Mucosa of rectum (tissue), 2 donors: ENCODE measurements at regions not wholly inside any gene's neighbourhood (a gene's known extent, or its start where the extent isn't known, plus 50 kb on each side); places are given as distances from the start of the nearest gene placed in this dataset.

Experiments
- H3K27ac ChIP-seq, 2 donors: one replicate each; pipeline ENCODE4 v1.7.0; 2013; ENCODE audit warnings: inconsistent platforms in 2 of 2, low read depth in 2 of 2, low read length in 2 of 2
- H3K27me3 ChIP-seq, 2 donors: one replicate each; pipeline ENCODE4 v1.7.0; 2013; ENCODE audit warnings: low read length in 2 of 2; ENCODE audit not compliant: control insufficient read depth in 2 of 2, insufficient read depth in 2 of 2
- H3K36me3 ChIP-seq, 2 donors: one replicate each; pipeline ENCODE4 v1.7.0; 2013; ENCODE audit warnings: low read length in 2 of 2; ENCODE audit not compliant: control insufficient read depth in 2 of 2, insufficient read depth in 2 of 2
- H3K4me1 ChIP-seq, 2 donors: one replicate each; pipeline ENCODE4 v1.7.0; 2013; ENCODE audit warnings: low read length in 2 of 2, mild to moderate bottlenecking in 1 of 2; ENCODE audit not compliant: control insufficient read depth in 2 of 2, insufficient read depth in 2 of 2
- H3K4me3 ChIP-seq, 2 donors: one replicate each; pipeline ENCODE4 v1.7.0; 2013; ENCODE audit warnings: low read length in 2 of 2
- H3K9ac ChIP-seq, 2 donors: one replicate each; pipeline ENCODE4 v1.7.0; 2013; ENCODE audit warnings: low read length in 2 of 2, low read depth in 1 of 2, mild to moderate bottlenecking in 1 of 2
- H3K9me3 ChIP-seq, 2 donors: one replicate each; pipeline ENCODE4 v1.7.0; 2013; ENCODE audit warnings: low read length in 2 of 2; ENCODE audit not compliant: control insufficient read depth in 2 of 2
- donor health status: healthy.
- donor health status: Normal muscosa, but diverticular disease.

- Histone ChIP-seq H3K4me1 (no peaks in the 10 kb centered on the region), H3K9ac (no peak overlapping the region), H3K4me3 (no peak overlapping the region), H3K9me3 (no peaks in the 10 kb centered on the region), H3K27me3 (peaks cover 21 to 25% of the 10 kb centered on the region in 2 donors), H3K27ac (no peak overlapping the region), H3K36me3 (no peaks in the 10 kb centered on the region)
Measured at GRCh38 chr4:1559896-1560650, 124.0 kb downstream of the FAM53A start.

GRCh38 chr4:1558205-1558604 is 125.9 kb downstream of the FAM53A start:
- peaks cover 14% of the 10 kb centered on the region in 2 donors for H3K27me3 ChIP-seq
- no peak overlapping the region for H3K9ac ChIP-seq
- H3K27ac ChIP-seq: no peak overlapping the region
- H3K36me3 ChIP-seq: no peaks in the 10 kb centered on the region
- no peaks in the 10 kb centered on the region for H3K4me1 ChIP-seq
- H3K4me3 ChIP-seq: no peak overlapping the region
- no peaks in the 10 kb centered on the region for H3K9me3 ChIP-seq

GRCh38 chr4:1557221-1557597 is 126.9 kb downstream of the FAM53A start:
- H3K27me3 ChIP-seq: peaks cover 12 to 14% of the 10 kb centered on the region in 2 donors
- no peaks in the 10 kb centered on the region for H3K9me3 ChIP-seq
- H3K27ac ChIP-seq: no peak overlapping the region
- no peaks in the 10 kb centered on the region for H3K36me3 ChIP-seq
- no peaks in the 10 kb centered on the region for H3K4me1 ChIP-seq
- no peak overlapping the region for H3K9ac ChIP-seq
- no peak overlapping the region for H3K4me3 ChIP-seq

- Histone ChIP-seq H3K27me3 (peaks cover 12 to 14% of the 10 kb centered on the region in 2 donors), H3K36me3 (no peaks in the 10 kb centered on the region), H3K27ac (no peak overlapping the region), H3K9ac (no peak overlapping the region), H3K4me1 (no peaks in the 10 kb centered on the region), H3K9me3 (no peaks in the 10 kb centered on the region), H3K4me3 (no peak overlapping the region)
Measured at GRCh38 chr4:1556541-1557220, 127.4 kb downstream of the FAM53A start.

- H3K36me3 ChIP-seq: no peaks in the 10 kb centered on the region
- no peak overlapping the region for H3K9ac ChIP-seq
- H3K4me3 ChIP-seq: no peak overlapping the region
- peaks cover 12 to 14% of the 10 kb centered on the region in 2 donors for H3K27me3 ChIP-seq
- no peaks in the 10 kb centered on the region for H3K4me1 ChIP-seq
- no peak overlapping the region for H3K27ac ChIP-seq
- no peaks in the 10 kb centered on the region for H3K9me3 ChIP-seq
Measured at GRCh38 chr4:1554876-1555265, 129.2 kb downstream of the FAM53A start.

- no peak overlapping the region for H3K9ac ChIP-seq
- H3K9me3 ChIP-seq: no peaks in the 10 kb centered on the region
- peaks cover 12 to 14% of the 10 kb centered on the region in 2 donors for H3K27me3 ChIP-seq
- H3K27ac ChIP-seq: no peak overlapping the region
- H3K4me3 ChIP-seq: no peak overlapping the region
- no peaks in the 10 kb centered on the region for H3K4me1 ChIP-seq
- H3K36me3 ChIP-seq: no peaks in the 10 kb centered on the region
Measured at GRCh38 chr4:1554246-1554875, 129.8 kb downstream of the FAM53A start.

- H3K4me1 ChIP-seq: peaks cover 2 to 3% of the 10 kb centered on the region in 2 donors
- H3K9ac ChIP-seq: no peak overlapping the region
- H3K27ac ChIP-seq: no peak overlapping the region
- H3K27me3 ChIP-seq: peaks cover 12 to 14% of the 10 kb centered on the region in 2 donors
- H3K9me3 ChIP-seq: no peaks in the 10 kb centered on the region
- no peaks in the 10 kb centered on the region for H3K36me3 ChIP-seq
- H3K4me3 ChIP-seq: no peak overlapping the region
Measured at GRCh38 chr4:1553365-1553764, 130.7 kb downstream of the FAM53A start.

- Histone ChIP-seq H3K27me3 (peaks cover 7 to 10% of the 10 kb centered on the region in 2 donors), H3K9ac (no peak overlapping the region), H3K9me3 (no peaks in the 10 kb centered on the region), H3K36me3 (no peaks in the 10 kb centered on the region), H3K4me3 (no peak overlapping the region), H3K27ac (no peak overlapping the region), H3K4me1 (peaks cover 3 to 5% of the 10 kb centered on the region in 2 donors)
Measured at GRCh38 chr4:1552451-1552850, 131.7 kb downstream of the FAM53A start.

GRCh38 chr4:1551211-1551610 is 132.9 kb downstream of the FAM53A start:
- Histone ChIP-seq H3K9ac (no peak overlapping the region), H3K9me3 (no peaks in the 10 kb centered on the region), H3K4me1 (peaks cover 3 to 5% of the 10 kb centered on the region in 2 donors), H3K4me3 (no peak overlapping the region), H3K27me3 (peaks cover under 1 to 7% of the 10 kb centered on the region in 2 donors), H3K27ac (no peak overlapping the region), H3K36me3 (no peaks in the 10 kb centered on the region)
